HG03520 (cell line): ENCODE measurements at regions not wholly inside any gene's neighbourhood (a gene's known extent, or its start where the extent isn't known, plus 50 kb on each side); places are given as distances from the start of the nearest gene placed in this dataset.

ENCODE experiments used
- ATAC-seq: cut with Tn5 transposase; IDR thresholded peaks from one replicate; pipeline ENCODE4 v1.9.1; 2021; ENCODE audit warnings: mild to moderate bottlenecking, moderate library complexity; ENCODE audit not compliant: unreplicated experiment

DNA sequence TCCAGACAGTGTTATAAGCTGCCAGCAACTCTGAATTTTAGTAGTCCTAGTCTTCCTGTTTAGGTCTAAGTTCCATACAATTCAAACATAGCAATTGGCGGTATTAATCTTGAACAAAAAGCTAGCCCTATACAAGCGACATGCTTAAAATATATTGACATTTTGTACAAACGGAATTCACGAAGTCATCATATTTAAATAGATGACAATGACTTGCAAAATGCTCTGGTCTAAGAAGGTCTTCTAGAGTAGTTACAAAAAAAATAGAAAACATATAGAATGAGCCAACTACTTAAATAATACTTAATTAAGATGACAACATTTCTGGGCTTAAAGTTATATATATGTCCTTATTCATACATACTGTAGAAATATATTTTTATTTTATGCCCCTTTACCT, 446.6 kb downstream of the ANKRD7 start:
- ATAC-seq, result no peak

- ATAC-seq, result no peak
These were observed 460.3 kb downstream of the ANKRD7 start for GRCh38 chr7:118684796-118685195.

- ATAC-seq, result no peak
These were observed 464.9 kb downstream of the ANKRD7 start for GRCh38 chr7:118689403-118689802.

DNA sequence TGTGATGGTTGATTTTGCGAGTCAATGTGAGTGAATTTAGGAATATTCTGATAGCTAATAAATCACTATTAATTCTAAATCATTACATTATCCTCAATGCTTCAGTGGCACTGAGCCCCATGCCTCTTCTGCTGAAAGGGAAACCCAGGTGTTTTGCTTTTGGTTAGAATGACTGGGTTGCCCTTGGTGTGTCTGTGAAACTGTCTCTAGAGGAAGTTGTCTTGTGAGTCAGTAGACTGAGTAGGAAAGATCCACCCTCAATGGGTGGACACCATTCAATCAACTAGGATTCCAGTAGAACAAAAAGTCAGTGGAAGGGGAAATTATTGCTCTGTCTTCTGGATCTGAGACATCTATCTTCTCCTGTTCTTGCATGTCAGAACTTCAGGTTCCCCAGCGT, 472.4 kb downstream of the ANKRD7 start:
- ATAC-seq, result no peak

DNA sequence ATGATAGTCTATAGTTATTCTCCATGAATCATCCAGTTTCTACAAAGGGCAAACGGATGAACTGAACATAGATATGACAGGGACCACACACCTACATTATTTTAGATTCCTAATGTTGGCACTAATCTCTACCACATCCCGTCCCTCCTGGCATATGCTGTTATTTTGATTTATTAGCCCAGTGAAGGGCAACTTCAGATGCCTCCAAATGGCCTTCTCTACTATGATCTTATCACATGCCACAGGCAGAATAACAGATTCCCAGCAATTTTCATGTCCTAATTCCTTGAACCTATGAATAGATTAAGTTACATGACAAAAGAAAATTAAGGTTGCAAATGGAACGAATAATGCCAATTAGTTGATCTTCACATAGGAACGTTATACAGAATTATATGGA, 474.7 kb downstream of the ANKRD7 start:
- ATAC-seq, result no peak

GRCh38 chr7:118708741-118709140, 484.2 kb downstream of the ANKRD7 start:
- no peak for ATAC-seq

- ATAC-seq, result no peak
These were observed 487.2 kb downstream of the ANKRD7 start for GRCh38 chr7:118711688-118712087.

GRCh38 chr7:118713039-118713438, 488.5 kb downstream of the ANKRD7 start:
- ATAC-seq, result no peak

- ATAC-seq, result no peak
These were observed 496.1 kb downstream of the ANKRD7 start for GRCh38 chr7:118720632-118721031.

DNA sequence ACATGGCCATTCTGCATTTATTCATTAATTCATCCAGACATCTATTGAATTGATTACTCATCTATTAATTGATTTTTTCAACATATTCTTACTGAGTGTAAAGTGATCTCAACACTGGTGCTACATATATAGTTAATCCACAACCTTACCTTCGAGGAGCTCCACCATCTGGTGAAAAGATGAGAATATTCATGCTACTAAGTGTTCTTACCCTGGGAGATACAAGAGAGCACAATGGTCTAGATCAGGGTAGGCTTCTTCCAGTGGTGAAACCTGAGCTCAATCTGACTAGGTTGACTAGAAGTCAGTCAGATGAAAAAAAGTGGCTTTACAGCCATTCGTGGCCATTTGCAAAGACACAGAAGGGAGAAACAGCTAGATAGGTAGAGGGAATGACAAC, 507.4 kb downstream of the ANKRD7 start:
- ATAC-seq, result no peak

GRCh38 chr7:118734541-118734940, 510.0 kb downstream of the ANKRD7 start:
- ATAC-seq, result no peak

- ATAC-seq, result no peak
These were observed 510.9 kb downstream of the ANKRD7 start for GRCh38 chr7:118735441-118735840.

GRCh38 chr7:118737935-118738334, 513.4 kb downstream of the ANKRD7 start:
- ATAC-seq, result no peak

DNA sequence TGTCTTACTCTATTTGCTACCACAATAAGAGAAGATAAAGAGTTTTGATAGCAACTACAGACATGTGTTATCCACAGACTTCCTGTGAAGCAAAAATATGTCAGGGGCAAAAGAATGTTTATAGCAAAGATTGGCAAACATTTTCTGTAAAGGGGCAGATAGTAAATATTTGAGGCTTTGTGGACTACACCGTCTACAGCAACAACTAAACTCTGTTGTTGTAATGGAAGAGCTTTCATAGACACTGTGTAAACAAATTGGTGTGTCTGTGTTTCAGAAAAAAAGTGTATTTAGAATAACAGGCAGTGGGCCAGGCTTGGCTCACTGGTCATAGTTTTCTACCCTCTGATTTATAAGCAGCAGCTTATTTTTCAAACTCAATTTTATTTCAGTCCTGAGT, 521.4 kb downstream of the ANKRD7 start:
- ATAC-seq, result no peak

DNA sequence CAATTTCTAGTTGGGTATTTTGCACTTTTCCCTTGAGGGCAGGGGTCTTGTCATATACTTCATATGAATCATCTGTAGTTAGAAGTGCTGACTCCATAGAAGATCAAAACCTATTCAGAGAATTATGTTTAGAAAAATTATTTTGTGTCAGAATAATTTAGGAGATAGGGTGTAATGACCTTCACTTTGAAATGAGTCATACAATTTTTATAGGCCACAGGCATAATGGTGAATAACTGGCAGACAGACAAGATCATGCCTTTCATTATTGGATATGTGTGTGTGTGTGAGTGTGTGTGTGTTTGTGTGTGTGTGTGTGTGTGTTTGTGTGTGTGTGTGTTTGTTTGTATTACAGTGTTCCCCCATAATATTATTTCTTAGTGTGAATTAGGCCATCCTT, 523.0 kb downstream of the ANKRD7 start:
- no peak for ATAC-seq

DNA sequence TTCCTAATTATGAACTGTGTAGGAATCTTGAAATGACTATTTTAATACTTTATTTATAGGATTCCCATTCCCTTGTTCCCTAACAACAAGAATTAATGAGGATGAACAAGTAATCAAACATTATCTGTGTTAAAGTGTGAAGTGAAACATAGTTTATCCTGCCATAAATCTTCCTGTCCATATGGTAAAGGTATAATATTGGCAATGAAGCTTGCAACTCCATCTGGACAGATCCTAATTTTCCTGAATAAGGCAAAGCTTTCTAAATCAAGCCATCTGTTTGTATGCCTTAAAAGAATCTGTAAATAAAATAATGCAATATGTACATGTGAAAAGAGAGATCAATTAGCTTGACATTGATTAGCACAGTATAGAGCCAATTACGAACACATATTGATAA, 529.0 kb downstream of the ANKRD7 start:
- ATAC-seq, result no peak

DNA sequence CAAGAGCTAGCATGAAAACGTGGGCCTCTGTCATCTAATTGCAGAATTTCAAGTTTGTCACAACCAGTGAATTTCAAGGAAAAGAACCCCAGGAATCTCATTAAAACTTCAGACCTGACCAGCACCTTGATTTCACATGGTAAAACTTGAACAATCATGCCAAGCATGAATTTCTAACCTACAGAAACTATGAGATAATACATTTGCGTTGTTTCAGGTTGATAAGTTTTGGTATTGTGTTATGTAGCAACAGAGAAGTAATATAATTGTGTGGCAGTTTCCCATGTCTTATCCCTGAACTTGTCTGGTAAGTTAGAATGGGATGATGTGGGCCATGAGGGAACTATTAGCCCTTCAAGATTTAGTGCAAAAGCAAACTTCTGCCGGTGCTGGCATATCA, 530.1 kb downstream of the ANKRD7 start:
- ATAC-seq, result no peak

DNA sequence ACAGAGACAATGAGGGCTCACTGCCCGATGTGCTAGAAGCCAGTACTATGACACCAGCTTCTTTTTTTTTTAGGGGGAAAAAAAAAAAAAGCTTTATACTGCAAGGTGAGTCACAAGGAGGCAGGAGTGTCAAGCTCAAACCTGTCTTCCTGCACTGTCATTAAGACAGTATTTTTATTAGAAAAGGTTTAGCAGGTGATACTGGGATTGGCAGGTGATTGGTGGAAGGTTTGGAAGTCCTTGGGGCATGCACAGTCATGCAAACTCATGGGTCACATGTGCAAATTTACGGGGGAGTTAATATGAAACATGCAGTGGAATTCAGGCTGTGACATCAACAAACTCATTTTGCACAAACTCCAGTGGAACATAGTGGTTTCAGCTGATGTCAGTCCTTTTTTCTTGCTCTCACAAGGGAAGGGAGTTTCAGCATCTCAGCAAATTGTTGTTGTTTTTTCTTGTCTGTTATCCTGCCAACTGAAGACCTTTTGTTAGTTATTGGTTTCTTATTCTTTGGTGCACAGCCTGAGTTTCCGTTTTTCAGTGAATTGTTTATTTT, 530.6 kb downstream of the ANKRD7 start:
- no peak for ATAC-seq

GRCh38 chr7:118757066-118757465, 532.6 kb downstream of the ANKRD7 start:
- ATAC-seq, result no peak

- ATAC-seq, result no peak
These were observed 534.1 kb downstream of the ANKRD7 start for GRCh38 chr7:118758582-118758981.

GRCh38 chr7:118759921-118760320, 535.4 kb downstream of the ANKRD7 start:
- no peak for ATAC-seq

- ATAC-seq, result no peak
These were observed 537.9 kb downstream of the ANKRD7 start for GRCh38 chr7:118762451-118762850.

GRCh38 chr7:118764221-118764620, 539.7 kb downstream of the ANKRD7 start:
- ATAC-seq, result no peak

- ATAC-seq, result no peak
These were observed 547.2 kb downstream of the ANKRD7 start for GRCh38 chr7:118771672-118772071.
